ENCODE measurements at regions not wholly inside any gene's neighbourhood (a gene's known extent, or its start where the extent isn't known, plus 50 kb on each side); places are given as distances from the start of the nearest gene placed in this dataset.
"Not testable (repeated sequence)": the region's sequence is repeated elsewhere in the genome, so short reads cannot be mapped to it uniquely, and the experiment has no call there.

- no peaks in the 10 kb centered on the region for H3K4me1 Mint-ChIP-seq
Observed at GRCh38 chr5:30475429-30475828, 718.1 kb upstream of the CDH6 start.

DNA sequence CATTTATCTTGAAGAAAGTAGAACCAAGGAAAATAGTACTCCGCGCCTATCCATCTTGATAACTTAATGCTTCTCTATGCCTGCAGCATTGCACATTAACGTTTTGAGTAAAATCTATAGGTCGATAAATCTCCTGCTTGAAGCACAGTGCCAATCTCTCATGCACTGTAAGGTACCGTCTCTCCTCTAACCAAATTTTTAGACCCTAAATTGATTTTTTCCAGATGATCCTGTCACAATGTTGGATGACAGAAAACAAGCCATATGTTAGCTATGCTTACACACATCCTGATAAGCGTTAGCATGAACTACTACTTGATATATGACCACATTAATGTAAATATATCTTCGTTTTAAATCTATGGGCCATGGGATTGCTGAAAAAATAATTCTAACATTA, 723.8 kb upstream of the CDH6 start:
- Mint-ChIP-seq H3K4me1 (no peaks in the 10 kb centered on the region), H3K9me3 (peaks cover 6 to 38% (median 17%) of the 10 kb centered on the region in 9 donors), H3K36me3 (peaks cover 0 to 6% (median 0%) of the 10 kb centered on the region in 3 donors), H3K4me3 (no peak overlapping the region), H3K27ac (no peak overlapping the region), H3K27me3 (no peaks in the 10 kb centered on the region)
- ATAC-seq (no peak), DNase-seq (no peak)
- POLR2A ChIA-PET: no interaction called here

More at GRCh38 chr5:30475429-30475828, 718.1 kb upstream of the CDH6 start:
- H3K27me3 Mint-ChIP-seq: no peaks in the 10 kb centered on the region
- POLR2A ChIA-PET: no interaction called here
- no peaks in the 10 kb centered on the region for H3K36me3 Mint-ChIP-seq
- no peak for ATAC-seq
- no peak overlapping the region for H3K27ac Mint-ChIP-seq
- no peak for DNase-seq
- H3K4me3 Mint-ChIP-seq: no peak overlapping the region
- peaks cover 13 to 42% (median 18%) of the 10 kb centered on the region in 9 donors for H3K9me3 Mint-ChIP-seq

DNA sequence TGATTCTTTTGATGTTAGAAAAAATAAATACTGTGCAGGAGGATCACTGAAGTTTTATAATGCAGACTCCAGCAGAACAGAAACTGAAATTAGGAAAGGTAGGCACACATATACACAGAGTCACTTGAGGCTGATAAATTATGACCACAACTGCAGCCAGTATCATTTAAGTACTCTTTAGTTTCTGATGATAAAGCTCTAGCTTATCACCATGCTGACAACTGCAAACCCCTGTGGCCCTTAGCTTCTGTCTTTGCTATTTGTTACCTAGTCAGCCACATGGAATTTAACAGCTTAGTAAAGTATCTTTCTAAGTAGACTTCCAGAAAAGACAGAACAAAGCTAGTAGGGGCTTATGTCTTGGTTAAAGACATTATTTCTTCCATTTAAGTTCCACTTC, 734.8 kb upstream of the CDH6 start:
- DNase-seq (no peak), ATAC-seq (no peak)
- Mint-ChIP-seq H3K4me1 (no peaks in the 10 kb centered on the region), H3K4me3 (no peak overlapping the region), H3K27ac (no peak overlapping the region), H3K27me3 (no peaks in the 10 kb centered on the region), H3K36me3 (no peaks in the 10 kb centered on the region), H3K9me3 (peaks cover under 1 to 29% (median 9%) of the 10 kb centered on the region in 9 donors)
- POLR2A ChIA-PET: no interaction called here

- H3K27ac Mint-ChIP-seq, H3K4me1 Mint-ChIP-seq, H3K4me3 Mint-ChIP-seq, H3K36me3 Mint-ChIP-seq, POLR2A ChIA-PET, H3K27me3 Mint-ChIP-seq, ATAC-seq, DNase-seq: not testable (repeated sequence)
- H3K9me3 Mint-ChIP-seq: peaks cover 4 to 30% (median 8%) of the 10 kb centered on the region in 9 donors
Observed at GRCh38 chr5:30455484-30455883, 738.0 kb upstream of the CDH6 start.

DNA sequence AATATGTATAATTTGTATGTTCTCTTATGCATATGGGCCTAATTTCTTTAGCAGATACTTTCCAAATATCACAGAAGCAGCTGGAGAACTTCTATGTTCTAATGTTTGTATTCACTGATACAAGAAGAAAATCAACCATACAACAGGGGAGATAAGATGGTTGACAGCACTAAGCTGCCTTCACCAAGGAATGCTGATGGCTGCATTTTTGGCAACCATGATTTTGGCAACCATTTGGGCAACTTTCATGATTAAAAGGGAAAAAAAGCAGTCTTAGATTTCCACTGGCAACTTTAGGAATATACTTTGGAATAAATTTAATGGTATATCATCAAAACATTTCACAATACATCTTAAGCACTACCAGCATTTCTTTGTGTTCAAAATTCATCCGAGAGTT, 740.3 kb upstream of the CDH6 start:
- H3K27me3 Mint-ChIP-seq: no peaks in the 10 kb centered on the region
- DNase-seq: no peak
- H3K4me3 Mint-ChIP-seq: no peak overlapping the region
- H3K27ac Mint-ChIP-seq: no peak overlapping the region
- H3K4me1 Mint-ChIP-seq: no peaks in the 10 kb centered on the region
- ATAC-seq: no peak
- POLR2A ChIA-PET: no interaction called here
- peaks cover 2 to 31% (median 9%) of the 10 kb centered on the region in 9 donors for H3K9me3 Mint-ChIP-seq
- no peaks in the 10 kb centered on the region for H3K36me3 Mint-ChIP-seq

- ATAC-seq: no peak
Observed at GRCh38 chr5:30450153-30450552, 743.3 kb upstream of the CDH6 start.

DNA sequence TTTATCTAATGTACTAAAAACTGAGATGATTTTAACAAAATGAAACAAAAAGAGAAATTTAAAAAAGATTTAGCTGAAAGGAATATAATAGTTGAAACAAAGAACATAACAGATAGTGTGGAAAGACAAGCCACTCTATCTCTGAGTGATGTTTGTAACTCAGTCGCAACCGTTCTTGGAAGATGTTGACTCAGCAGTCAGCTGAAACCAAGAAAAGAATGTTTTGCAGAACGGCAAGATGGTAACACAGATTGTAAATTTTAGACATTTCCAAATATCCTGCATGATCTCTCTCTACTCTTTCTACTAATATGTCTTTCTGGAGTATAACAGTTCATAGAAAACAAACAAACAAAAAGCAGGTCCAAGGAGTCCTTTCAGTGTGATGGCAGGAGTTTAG, 746.1 kb upstream of the CDH6 start:
- DNase-seq (no peak), ATAC-seq (no peak)
- POLR2A ChIA-PET: no interaction called here
- Mint-ChIP-seq H3K27me3 (no peaks in the 10 kb centered on the region), H3K4me1 (no peaks in the 10 kb centered on the region), H3K4me3 (no peak overlapping the region), H3K27ac (no peak overlapping the region), H3K9me3 (peaks cover 5 to 41% (median 16%) of the 10 kb centered on the region in 9 donors), H3K36me3 (no peaks in the 10 kb centered on the region)

More at GRCh38 chr5:30450153-30450552, 743.3 kb upstream of the CDH6 start:
- H3K36me3 Mint-ChIP-seq: no peaks in the 10 kb centered on the region
- H3K4me3 Mint-ChIP-seq: no peak overlapping the region
- POLR2A ChIA-PET: no interaction called here
- no peaks in the 10 kb centered on the region for H3K4me1 Mint-ChIP-seq
- H3K9me3 Mint-ChIP-seq: peaks cover 3 to 34% (median 11%) of the 10 kb centered on the region in 9 donors
- H3K27me3 Mint-ChIP-seq: no peaks in the 10 kb centered on the region
- DNase-seq: no peak
- no peak overlapping the region for H3K27ac Mint-ChIP-seq

DNA sequence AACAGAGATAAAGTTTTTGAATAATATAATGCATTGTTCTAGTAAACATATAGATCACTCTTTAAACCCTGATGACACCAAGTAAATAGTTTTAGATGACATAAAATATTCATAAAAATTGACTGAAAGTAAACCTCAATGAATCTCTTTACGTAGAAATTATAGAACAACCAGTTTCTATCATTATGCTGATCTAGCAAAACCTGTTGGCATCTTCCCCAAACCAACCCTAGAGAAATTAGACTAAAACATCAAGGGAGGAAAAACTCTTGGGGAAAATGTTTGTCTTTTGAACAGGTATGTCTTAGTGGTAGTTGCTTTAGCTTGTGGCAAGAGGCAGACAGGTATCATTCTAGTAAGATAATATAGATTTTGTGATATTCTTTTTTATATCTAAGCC, 747.0 kb upstream of the CDH6 start:
- DNase-seq (no peak), ATAC-seq (no peak)
- Mint-ChIP-seq H3K36me3 (no peaks in the 10 kb centered on the region), H3K4me1 (no peaks in the 10 kb centered on the region), H3K27me3 (no peaks in the 10 kb centered on the region), H3K27ac (no peak overlapping the region), H3K4me3 (no peak overlapping the region), H3K9me3 (peaks cover 8 to 46% (median 18%) of the 10 kb centered on the region in 9 donors)
- POLR2A ChIA-PET: no interaction called here

- POLR2A ChIA-PET: no interaction called here
- no peak for DNase-seq
- H3K27me3 Mint-ChIP-seq: no peaks in the 10 kb centered on the region
- H3K4me1 Mint-ChIP-seq: no peaks in the 10 kb centered on the region
- peaks cover 10 to 60% (median 29%) of the 10 kb centered on the region in 9 donors for H3K9me3 Mint-ChIP-seq
- peaks cover 0 to 7% (median 0%) of the 10 kb centered on the region in 3 donors for H3K36me3 Mint-ChIP-seq
- no peak overlapping the region for H3K27ac Mint-ChIP-seq
- no peak overlapping the region for H3K4me3 Mint-ChIP-seq
- ATAC-seq: no peak
Observed at GRCh38 chr5:30438785-30439184, 754.7 kb upstream of the CDH6 start.

DNA sequence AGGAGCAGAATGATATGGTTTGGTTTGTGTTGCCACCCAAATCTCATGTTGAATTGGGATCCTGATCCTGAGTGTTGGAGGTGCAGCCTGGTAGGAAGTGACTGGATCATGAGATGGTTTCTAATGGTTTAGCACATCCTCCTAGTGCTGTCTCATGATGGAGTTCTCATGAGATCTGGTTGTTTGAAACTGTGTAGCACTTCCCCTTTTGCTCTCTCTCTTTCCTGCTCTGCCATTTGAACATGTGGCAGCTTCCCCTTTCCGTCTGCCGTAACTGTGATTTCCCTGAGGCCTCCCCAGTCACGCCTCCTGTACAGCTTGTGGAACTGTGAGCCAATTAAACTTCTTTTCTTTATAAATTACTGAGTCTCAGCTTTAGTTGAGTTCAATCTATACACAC, 756.8 kb upstream of the CDH6 start:
- DNase-seq (no peak), ATAC-seq (no peak)
- Mint-ChIP-seq H3K4me3 (no peak overlapping the region), H3K9me3 (peaks cover 12 to 55% (median 27%) of the 10 kb centered on the region in 9 donors), H3K36me3 (peaks cover 0 to 7% (median 0%) of the 10 kb centered on the region in 3 donors), H3K27me3 (no peaks in the 10 kb centered on the region), H3K4me1 (no peaks in the 10 kb centered on the region), H3K27ac (no peak overlapping the region)
- POLR2A ChIA-PET: no interaction called here

DNA sequence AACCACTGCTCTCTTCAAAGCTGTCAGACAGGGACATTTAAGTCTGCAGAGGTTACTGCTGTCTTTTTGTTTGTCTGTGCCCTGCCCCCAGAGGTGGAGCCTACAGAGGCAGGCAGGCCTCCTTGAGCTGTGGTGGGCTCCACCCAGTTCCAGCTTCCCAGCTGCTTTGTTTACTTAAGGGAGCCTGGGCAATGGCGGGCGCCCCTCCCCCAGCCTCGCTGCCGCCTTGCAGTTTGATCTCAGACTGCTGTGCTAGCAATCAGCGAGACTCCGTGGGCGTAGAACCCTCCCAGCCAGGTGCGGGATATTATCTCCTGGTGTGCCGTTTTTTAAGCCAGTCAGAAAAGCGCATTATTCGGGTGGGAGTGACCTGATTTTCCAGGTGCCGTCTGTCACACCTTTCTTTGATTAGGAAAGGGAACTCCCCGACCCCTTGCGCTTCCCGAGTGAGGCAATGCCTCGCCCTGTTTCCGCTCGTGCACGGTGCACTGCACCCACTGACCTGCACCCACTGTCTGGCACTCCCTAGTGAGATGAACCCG, 764.5 kb upstream of the CDH6 start:
- H3K27ac Mint-ChIP-seq, DNase-seq, H3K4me1 Mint-ChIP-seq, ATAC-seq, H3K36me3 Mint-ChIP-seq, H3K27me3 Mint-ChIP-seq, POLR2A ChIA-PET, H3K4me3 Mint-ChIP-seq: not testable (repeated sequence)
- peaks cover 0 to 24% (median 9%) of the 10 kb centered on the region in 9 donors for H3K9me3 Mint-ChIP-seq

GRCh38 chr5:30414078-30414477, 779.4 kb upstream of the CDH6 start:
- no peaks in the 10 kb centered on the region for H3K27me3 Mint-ChIP-seq
- no peaks in the 10 kb centered on the region for H3K4me1 Mint-ChIP-seq
- ATAC-seq (no peak), DNase-seq (no peak)
- no peaks in the 10 kb centered on the region for H3K36me3 Mint-ChIP-seq
- no peak overlapping the region for H3K27ac Mint-ChIP-seq
- POLR2A ChIA-PET: no interaction called here
- H3K9me3 Mint-ChIP-seq: peaks cover 0 to 33% (median 3%) of the 10 kb centered on the region in 9 donors
- H3K4me3 Mint-ChIP-seq: no peak overlapping the region

DNA sequence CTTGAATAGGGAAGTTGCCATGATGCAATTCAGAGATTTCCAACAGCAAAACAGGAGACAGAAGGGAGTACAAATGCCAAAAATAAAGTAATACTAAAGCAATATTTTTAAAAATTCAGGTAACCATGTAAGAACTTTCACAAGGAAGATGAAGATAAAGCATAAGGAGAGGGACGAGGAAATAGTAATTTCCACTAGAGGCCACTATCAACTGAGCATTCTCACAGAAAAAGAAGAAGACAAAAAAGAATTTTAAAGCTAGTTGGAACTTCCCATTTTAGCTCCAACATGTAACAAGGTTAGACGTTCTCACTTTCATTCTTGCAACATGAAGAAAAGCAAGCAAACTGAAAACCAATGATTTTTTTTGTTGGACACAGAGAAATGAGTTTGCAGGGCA, 779.9 kb upstream of the CDH6 start:
- Mint-ChIP-seq H3K27me3 (no peaks in the 10 kb centered on the region), H3K4me1 (no peaks in the 10 kb centered on the region), H3K27ac (no peak overlapping the region), H3K36me3 (no peaks in the 10 kb centered on the region), H3K9me3 (peaks cover 0 to 33% (median 7%) of the 10 kb centered on the region in 9 donors), H3K4me3 (no peak overlapping the region)
- ATAC-seq: no peak
- DNase-seq: no peak
- POLR2A ChIA-PET: no interaction called here

DNA sequence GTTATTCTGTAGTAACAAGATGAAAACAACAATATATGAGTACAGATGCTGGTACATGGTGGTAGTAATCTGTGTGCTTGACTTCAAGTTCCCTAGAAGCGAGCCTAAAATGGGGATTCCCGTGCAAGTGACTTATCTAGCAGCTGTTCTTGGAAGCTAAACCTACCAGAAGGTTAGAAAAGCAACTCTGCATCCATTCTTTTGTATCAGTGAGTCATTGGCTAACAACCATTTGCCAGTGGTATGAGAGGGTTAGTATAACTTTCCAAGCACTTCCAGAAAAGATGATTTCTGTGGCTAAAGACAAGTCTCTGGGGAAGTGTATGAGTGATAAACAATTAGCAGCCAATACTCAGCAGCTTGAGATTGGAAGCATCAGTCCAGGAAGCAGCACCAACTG, 787.7 kb upstream of the CDH6 start:
- ATAC-seq (no peak), DNase-seq (no peak)
- Mint-ChIP-seq H3K4me1 (no peaks in the 10 kb centered on the region), H3K27ac (no peak overlapping the region), H3K4me3 (no peak overlapping the region), H3K27me3 (no peaks in the 10 kb centered on the region), H3K9me3 (peaks cover 0 to 28% (median 7%) of the 10 kb centered on the region in 9 donors), H3K36me3 (no peaks in the 10 kb centered on the region)
- POLR2A ChIA-PET: no interaction called here

Measured in naive thymus-derived CD8-positive, alpha-beta T cell (primary cell).